IMR-90 (cell line): ENCODE measurements at regions not wholly inside any gene's neighbourhood (a gene's known extent, or its start where the extent isn't known, plus 50 kb on each side); places are given as distances from the start of the nearest gene placed in this dataset.

Experiments used
- ATAC-seq: fragments of 200-7000 bp; cut with Tn5 transposase; 2 replicates; pipeline ENCODE4 v1.9.1; 2020; ENCODE audit warnings: low read depth, mild to moderate bottlenecking, moderate library complexity
- BruUV-seq: library from RNA; stranded (reverse); fragments of 400-500 nt; replicated peaks from 2 replicates; lab custom pipeline; 2021; lab: Mats Ljungman, UMichigan
- CTCF ChIA-PET: fragments of 300-600 bp; formaldehyde crosslinking; extraction: SDS; loops from one replicate; lab custom pipeline; 2021; ENCODE audit warnings: antibody characterized with exemption; lab: Yijun Ruan, JAX
- POLR2A ChIA-PET: fragments of 300-600 bp; sonication (Branson Sonifier 250); formaldehyde crosslinking; loops from one replicate; lab custom pipeline; 2022; ENCODE audit warnings: antibody characterized with exemption; ENCODE audit not compliant: unreplicated experiment; lab: Charles Lee
- DNase-seq: peaks from one replicate; pipeline ENCODE4 v3.0.0; 2013
- H2AFZ ChIP-seq: replicated peaks from 2 replicates; pipeline ENCODE3; 2013; ENCODE audit warnings: low read length, mild to moderate bottlenecking; ENCODE audit not compliant: poor library complexity
- H2AK5ac ChIP-seq: 2 replicates; pipeline ENCODE4 v1.6.1; 2013; ENCODE audit warnings: low read depth, low read length, inconsistent platforms
- H2AK9ac ChIP-seq: replicated peaks from 2 replicates; pipeline ENCODE3; 2013; ENCODE audit warnings: mild to moderate bottlenecking, low read depth, low read length, moderate library complexity; ENCODE audit not compliant: poor library complexity
- H2BK120ac ChIP-seq: 2 replicates; pipeline ENCODE4 v1.6.1; 2013; ENCODE audit warnings: low read depth, low read length, inconsistent platforms
- H2BK15ac ChIP-seq: 3 replicates; pipeline ENCODE4 v1.6.1; 2013; ENCODE audit warnings: low read depth, low read length, inconsistent platforms
- H2BK20ac ChIP-seq: 2 replicates; pipeline ENCODE4 v1.6.1; 2013; ENCODE audit warnings: low read depth, mild to moderate bottlenecking, inconsistent platforms, low read length, moderate library complexity
- H2BK5ac ChIP-seq: 2 replicates; pipeline ENCODE4 v1.6.1; 2013; ENCODE audit warnings: mild to moderate bottlenecking, low read depth, low read length, inconsistent platforms; ENCODE audit not compliant: poor library complexity, severe bottlenecking
- H3K14ac ChIP-seq: replicated peaks from 2 replicates; pipeline ENCODE4 v1.6.1; 2013; ENCODE audit warnings: low read depth, low read length, inconsistent platforms
- H3K18ac ChIP-seq: 2 replicates; pipeline ENCODE4 v1.6.1; 2013; ENCODE audit warnings: low read depth, low read length, control low read depth
- H3K23ac ChIP-seq: 2 replicates; pipeline ENCODE4 v1.6.1; 2013; ENCODE audit warnings: low read depth, low read length, inconsistent platforms
- H3K27ac ChIP-seq: 2 replicates; pipeline ENCODE4 v1.5.1; 2013; ENCODE audit warnings: mild to moderate bottlenecking, control low read depth, low read length; ENCODE audit not compliant: insufficient read depth
- H3K27me3 ChIP-seq: 2 replicates; pipeline ENCODE4 v1.6.1; 2013; ENCODE audit warnings: low read length; ENCODE audit not compliant: control insufficient read depth, insufficient read depth
- H3K36me3 ChIP-seq: 2 replicates; pipeline ENCODE4 v1.6.1; 2013; ENCODE audit warnings: low read length, mixed read lengths; ENCODE audit not compliant: control insufficient read depth, insufficient read depth
- H3K4ac ChIP-seq: 2 replicates; pipeline ENCODE4 v1.6.1; 2013; ENCODE audit warnings: low read depth, low read length, inconsistent platforms
- H3K4me1 ChIP-seq: 2 replicates; pipeline ENCODE4 v1.6.1; 2013; ENCODE audit warnings: low read length, mixed read lengths; ENCODE audit not compliant: control insufficient read depth, insufficient read depth
- H3K4me2 ChIP-seq: 2 replicates; pipeline ENCODE4 v1.6.1; 2013; ENCODE audit warnings: low read depth, mild to moderate bottlenecking, control low read depth, low read length, moderate library complexity
- H3K4me3 ChIP-seq: 2 replicates; pipeline ENCODE4 v1.5.1; 2013; ENCODE audit warnings: low read depth, mild to moderate bottlenecking, control low read depth, low read length, moderate library complexity; ENCODE audit not compliant: insufficient read depth
- H3K56ac ChIP-seq: 2 replicates; pipeline ENCODE4 v1.6.1; 2013; ENCODE audit warnings: low read length, inconsistent platforms; ENCODE audit not compliant: insufficient read depth; ENCODE audit errors: extremely low read depth
- H3K79me1 ChIP-seq, 2 experiments: 2 replicates each; pipeline ENCODE4 v1.6.1; 2013; ENCODE audit warnings: low read length in 2 of 2, inconsistent platforms in 1 of 2, low read depth in 1 of 2
- H3K9ac ChIP-seq: 2 replicates; pipeline ENCODE4 v1.6.1; 2013; ENCODE audit warnings: low read depth, low read length, control low read depth
- H3K9me1 ChIP-seq: 2 replicates; pipeline ENCODE4 v1.6.1; 2013; ENCODE audit warnings: low read length, inconsistent platforms; ENCODE audit not compliant: insufficient read depth
- H3K9me3 ChIP-seq: 2 replicates; pipeline ENCODE4 v1.6.1; 2013; ENCODE audit warnings: low read length; ENCODE audit not compliant: control insufficient read depth, insufficient read depth
- H4K20me1 ChIP-seq: 2 replicates; pipeline ENCODE4 v1.6.1; 2013; ENCODE audit warnings: low read length, inconsistent platforms; ENCODE audit not compliant: insufficient read depth
- H4K5ac ChIP-seq: 2 replicates; pipeline ENCODE4 v1.6.1; 2013; ENCODE audit warnings: mild to moderate bottlenecking, low read depth, low read length, control low read depth
- H4K8ac ChIP-seq, 2 experiments: 2 replicates each; pipeline ENCODE4 v1.6.1; 2013; ENCODE audit warnings: low read depth in 2 of 2, low read length in 2 of 2, control low read depth in 1 of 2, inconsistent platforms in 1 of 2
- H4K91ac ChIP-seq: 2 replicates; pipeline ENCODE4 v1.6.1; 2013; ENCODE audit warnings: low read depth, low read length, inconsistent platforms; ENCODE audit not compliant: insufficient read depth
- BHLHE40 ChIP-seq: fragments of 150-350 bp; IDR thresholded peaks from 2 replicates; pipeline ENCODE4 v1.6.1; 2016; ENCODE audit warnings: mild to moderate bottlenecking, low read depth, low read length
- CHD1 ChIP-seq: IDR thresholded peaks from 2 replicates; pipeline ENCODE4 v1.6.1; 2012; ENCODE audit warnings: low read depth, low read length, improper control_type of control experiment
- CTCF ChIP-seq: conservative IDR thresholded peaks from 2 replicates; pipeline ENCODE4 v1.5.1; 2012; ENCODE audit warnings: mild to moderate bottlenecking, low read depth, low read length, improper control_type of control experiment
- MAFK ChIP-seq: IDR thresholded peaks from 2 replicates; pipeline ENCODE4 v1.6.1; 2012; ENCODE audit warnings: low read depth, low read length, improper control_type of control experiment
- MAZ ChIP-seq: IDR thresholded peaks from 2 replicates; pipeline ENCODE4 v1.6.1; 2012; ENCODE audit warnings: low read depth, mild to moderate bottlenecking, low read length, improper control_type of control experiment, moderate library complexity, borderline replicate concordance
- NFE2L2 ChIP-seq: fragments of 150-350 bp; IDR thresholded peaks from 2 replicates; pipeline ENCODE4 v1.6.1; 2016; ENCODE audit warnings: low read depth, mild to moderate bottlenecking, low read length
- POLR2A ChIP-seq: IDR thresholded peaks from 2 replicates; pipeline ENCODE4 v1.6.1; 2012; ENCODE audit warnings: mild to moderate bottlenecking, low read depth, low read length
- RAD21 ChIP-seq: IDR thresholded peaks from 2 replicates; pipeline ENCODE4 v1.6.1; 2012; ENCODE audit warnings: low read length, improper control_type of control experiment
- SMC3 ChIP-seq: fragments of 150-350 bp; IDR thresholded peaks from 2 replicates; pipeline ENCODE4 v1.6.1; 2016; ENCODE audit warnings: low read depth, mild to moderate bottlenecking, antibody characterized with exemption, low read length, moderate library complexity
- USF2 ChIP-seq: fragments of 150-350 bp; IDR thresholded peaks from 2 replicates; pipeline ENCODE4 v1.6.1; 2017; ENCODE audit warnings: mild to moderate bottlenecking, antibody characterized with exemption, low read length, low read depth
- WGBS, 2 experiments: methylation state at CpG; one replicate each; pipeline versions ENCODE4 v1.1.5 to v1.1.7; 2013; ENCODE audit warnings: missing lambda C conversion rate in 2 of 2; ENCODE audit not compliant: insufficient read length in 1 of 2; ENCODE audit errors: extremely low coverage in 2 of 2; 5-methylcytosine and 5-hydroxymethylcytosine counted together
- dilution Hi-C: fragments of 300-500 bp; cut with HindIII; formaldehyde crosslinking; loops from one replicate; pipeline ENCODE4 v1.14.3; 2018; ENCODE audit warnings: low sequenced_read_pairs; ENCODE audit not compliant: unreplicated experiment
- in situ Hi-C: fragments of 300-500 bp; cut with MboI; formaldehyde crosslinking; loops from 3 replicates; pipeline ENCODE4 v1.14.3; 2019; ENCODE audit warnings: low sequenced_read_pairs, inconsistent platforms, mixed read lengths
- intact Hi-C: fragments of 100-400 bp; cut with micrococcal nuclease; formaldehyde crosslinking; loops from 2 replicates; pipeline ENCODE4 v1.10.0; 2022

GRCh38 chr7:88457320-88457719, 150.6 kb upstream of the STEAP4 start:
- Histone ChIP-seq H3K4me3 (no peak overlapping the region), H4K20me1 (no peaks in the 10 kb centered on the region), H3K9me3 (peaks cover 5% of the 10 kb centered on the region), H3K4me2 (no peak overlapping the region), H3K14ac (no peak overlapping the region), H4K91ac (no peak overlapping the region), H2BK20ac (no peak overlapping the region), H2BK5ac (no peak overlapping the region), H3K23ac (no peak overlapping the region), H4K5ac (no peak overlapping the region), H4K8ac (no peak overlapping the region), H3K27ac (no peak overlapping the region), H2AFZ (no peak overlapping the region), H3K18ac (no peak overlapping the region), H3K27me3 (no peaks in the 10 kb centered on the region), H3K4ac (no peak overlapping the region), H2BK120ac (no peak overlapping the region), H3K79me1 (no peaks in the 10 kb centered on the region), H3K9ac (no peak overlapping the region), H2AK9ac (no peak overlapping the region), H2BK15ac (no peak overlapping the region), H3K56ac (no peak overlapping the region), H2AK5ac (no peak overlapping the region), H3K36me3 (no peaks in the 10 kb centered on the region), H3K4me1 (no peaks in the 10 kb centered on the region), H3K9me1 (no peaks in the 10 kb centered on the region)
- no CpG with 5 or more reads among the region's 1 CpG for WGBS, 2 experiments
- no TSS peak for BruUV-seq
- ATAC-seq (no peak), DNase-seq (no peak)
- intact Hi-C loops, result no loop called here
- in situ Hi-C loops, result no loop called here
- CTCF ChIA-PET, result no interaction called here
- POLR2A ChIA-PET, result no interaction called here
- no peak for TF ChIP-seq SMC3
- no peak for TF ChIP-seq MAFK
- no peak for TF ChIP-seq CHD1
- no peak for TF ChIP-seq MAZ
- TF ChIP-seq POLR2A, result no peak
- TF ChIP-seq NFE2L2, result no peak
- TF ChIP-seq CTCF, result no peak
- no peak for TF ChIP-seq RAD21
- TF ChIP-seq USF2, result no peak
- TF ChIP-seq BHLHE40, result no peak
- dilution Hi-C loops, result no loop called here
